NCI-H1092 treated with DMSO at 0.1 percent for 48 hours (cell line): ENCODE measurements at regions not wholly inside any gene's neighbourhood (a gene's known extent, or its start where the extent isn't known, plus 50 kb on each side); places are given as distances from the start of the nearest gene placed in this dataset.
A peak's percentile ranks its signal among the peaks of the same experiment; 100 is the strongest.
"Not testable (repeated sequence)": the region's sequence is repeated elsewhere in the genome, so short reads cannot be mapped to it uniquely, and the experiment has no call there.

Source experiments
- DNase-seq: peaks from one replicate; lab custom pipeline; 2025; lab: John Stamatoyannopoulos, UW

DNA sequence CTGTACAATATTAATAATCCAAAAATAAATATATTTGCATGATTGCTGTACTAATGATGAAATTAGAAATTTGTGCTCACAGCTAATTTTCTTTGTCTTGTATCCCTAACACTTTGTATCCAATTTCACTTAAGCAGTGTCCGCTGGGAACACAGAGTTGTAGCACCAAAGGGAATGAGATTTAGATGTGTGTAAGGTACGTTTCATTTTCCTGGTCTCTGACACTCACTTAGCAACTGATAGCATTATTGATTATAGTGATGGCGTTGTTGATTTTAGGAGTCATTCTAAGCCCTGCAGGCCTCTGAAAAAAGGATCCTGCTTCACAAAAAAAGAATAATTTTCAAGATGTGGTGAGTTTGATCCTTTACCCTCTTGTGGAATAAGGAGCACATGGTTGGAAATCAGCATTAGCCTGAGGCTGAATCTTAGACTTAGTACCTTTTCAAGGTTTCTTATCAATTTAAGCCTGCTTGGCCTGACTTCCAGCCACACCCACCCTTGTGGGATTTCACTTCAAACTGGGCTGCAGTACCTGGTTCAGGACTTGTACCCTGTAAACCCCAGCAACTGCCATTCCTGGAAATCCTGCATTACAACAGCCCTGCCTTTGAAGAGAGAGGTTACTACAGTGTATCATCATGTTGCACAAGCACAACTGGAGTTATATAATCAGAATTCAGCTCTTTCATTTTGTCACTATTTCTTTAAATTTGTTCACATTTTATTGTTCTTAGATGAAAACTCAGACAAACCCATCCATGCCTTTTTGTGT is 116.2 kb downstream of the RND3 start:
- no peak for DNase-seq

DNA sequence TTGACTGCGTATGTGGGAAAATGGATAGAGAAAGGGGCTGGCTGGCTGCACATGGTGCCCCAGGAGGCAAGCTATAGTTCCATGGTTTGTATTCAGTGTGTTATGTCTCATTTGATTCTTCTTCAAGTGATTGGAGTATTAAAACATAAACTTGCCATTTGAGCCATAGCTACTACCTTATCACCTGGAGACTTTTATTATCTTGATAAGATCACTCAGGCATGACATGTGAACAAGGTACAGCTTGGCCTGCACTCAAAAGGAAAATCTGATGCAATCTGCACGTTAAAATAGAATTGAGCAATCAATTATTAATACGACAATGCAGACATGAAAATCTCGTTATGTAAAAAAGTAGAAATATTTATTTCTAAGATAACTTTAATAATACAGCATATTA is 116.9 kb downstream of the RND3 start:
- no peak for DNase-seq

DNA sequence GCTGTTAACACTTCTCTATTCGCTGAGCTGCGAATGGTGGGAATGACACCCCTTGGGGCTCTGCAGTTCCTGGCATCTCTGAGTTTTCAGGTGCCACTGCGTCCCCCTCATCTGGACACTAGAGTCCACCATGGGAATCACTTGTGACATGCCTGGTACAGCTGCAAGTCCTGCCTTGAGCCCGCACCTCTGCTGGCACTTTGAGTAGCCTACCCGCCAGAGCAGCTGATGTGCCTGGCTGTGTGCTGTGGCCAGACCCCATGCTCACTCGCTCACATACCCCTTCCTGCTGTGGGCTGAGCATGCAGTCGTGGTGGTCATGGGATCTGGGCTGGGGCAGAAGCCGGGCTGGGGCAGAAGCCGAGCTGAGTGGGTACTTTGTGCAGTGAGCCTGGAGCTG is 117.6 kb downstream of the RND3 start:
- no peak for DNase-seq

DNA sequence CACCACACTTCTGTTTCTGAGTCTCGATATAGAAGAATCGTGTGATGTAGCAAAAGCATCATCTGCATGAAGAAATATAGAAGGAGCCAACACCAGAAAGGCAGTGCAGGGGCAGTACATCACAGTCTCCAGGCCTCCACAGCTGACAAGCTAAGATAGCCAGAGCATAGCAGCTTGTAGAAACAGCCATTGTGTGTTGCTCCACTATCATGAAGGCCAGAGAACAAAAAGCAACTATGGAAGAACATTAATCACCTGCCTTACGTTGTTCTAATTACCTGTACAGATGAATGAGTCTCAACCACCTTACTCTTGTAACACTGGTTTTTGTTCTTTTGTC is 129.0 kb downstream of the RND3 start:
- no peak for DNase-seq

GRCh38 chr2:150357770-150358467 is 129.5 kb downstream of the RND3 start:
- DNase-seq: no peak

GRCh38 chr2:150355440-150355839 is 132.0 kb downstream of the RND3 start:
- DNase-seq: no peak

DNA sequence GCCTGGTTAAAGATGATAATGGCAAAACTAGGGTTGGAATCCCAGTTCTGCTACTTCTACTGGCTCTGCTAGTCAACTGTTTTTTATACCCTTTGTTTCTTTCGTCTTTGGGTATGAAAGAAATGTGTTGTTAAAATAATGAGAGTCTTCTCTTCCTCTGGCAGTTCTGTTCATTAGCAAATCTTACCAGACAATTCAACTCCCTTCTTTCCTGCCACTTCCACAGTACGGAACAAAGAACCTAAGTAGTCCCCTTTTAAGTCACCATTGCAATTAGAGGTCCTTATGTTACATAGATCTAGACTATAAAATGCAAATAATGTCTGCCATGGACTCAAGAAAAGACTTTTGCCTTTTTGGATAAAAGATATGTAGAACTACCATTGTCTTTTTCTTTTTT is 134.1 kb downstream of the RND3 start:
- DNase-seq: no peak

GRCh38 chr2:150351922-150352321 is 135.5 kb downstream of the RND3 start:
- DNase-seq: no peak

GRCh38 chr2:150350500-150350899 is 137.0 kb downstream of the RND3 start:
- no peak for DNase-seq

- DNase-seq: no peak
Observed at GRCh38 chr2:150346806-150347205, 140.7 kb downstream of the RND3 start.

GRCh38 chr2:150341982-150342680 is 145.3 kb downstream of the RND3 start:
- no peak for DNase-seq

DNA sequence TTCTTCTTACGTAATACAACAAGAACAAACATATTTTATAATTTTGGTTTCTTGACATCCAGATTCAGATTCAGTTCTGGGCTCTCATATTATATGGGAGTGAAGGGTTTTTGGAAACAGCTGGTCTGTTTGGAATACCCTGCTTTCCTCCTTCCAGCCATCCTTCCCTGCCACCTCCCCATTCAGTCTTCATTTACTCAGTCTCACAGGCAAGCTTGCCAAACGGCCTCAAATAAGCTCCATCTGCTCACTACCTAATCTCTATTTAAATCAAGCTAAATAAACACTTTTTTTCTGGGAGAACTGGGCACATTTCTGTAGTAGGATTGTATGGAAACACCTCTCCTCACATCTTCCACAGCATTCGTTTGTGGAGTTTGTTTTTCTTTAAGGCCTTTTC is 147.5 kb downstream of the RND3 start:
- peak; percentile 40 for DNase-seq

- no peak for DNase-seq
Observed at GRCh38 chr2:150339282-150339681, 148.2 kb downstream of the RND3 start.

- DNase-seq: no peak
Observed at GRCh38 chr2:150335596-150335995, 151.9 kb downstream of the RND3 start.

GRCh38 chr2:150332383-150332782 is 155.1 kb downstream of the RND3 start:
- no peak for DNase-seq

DNA sequence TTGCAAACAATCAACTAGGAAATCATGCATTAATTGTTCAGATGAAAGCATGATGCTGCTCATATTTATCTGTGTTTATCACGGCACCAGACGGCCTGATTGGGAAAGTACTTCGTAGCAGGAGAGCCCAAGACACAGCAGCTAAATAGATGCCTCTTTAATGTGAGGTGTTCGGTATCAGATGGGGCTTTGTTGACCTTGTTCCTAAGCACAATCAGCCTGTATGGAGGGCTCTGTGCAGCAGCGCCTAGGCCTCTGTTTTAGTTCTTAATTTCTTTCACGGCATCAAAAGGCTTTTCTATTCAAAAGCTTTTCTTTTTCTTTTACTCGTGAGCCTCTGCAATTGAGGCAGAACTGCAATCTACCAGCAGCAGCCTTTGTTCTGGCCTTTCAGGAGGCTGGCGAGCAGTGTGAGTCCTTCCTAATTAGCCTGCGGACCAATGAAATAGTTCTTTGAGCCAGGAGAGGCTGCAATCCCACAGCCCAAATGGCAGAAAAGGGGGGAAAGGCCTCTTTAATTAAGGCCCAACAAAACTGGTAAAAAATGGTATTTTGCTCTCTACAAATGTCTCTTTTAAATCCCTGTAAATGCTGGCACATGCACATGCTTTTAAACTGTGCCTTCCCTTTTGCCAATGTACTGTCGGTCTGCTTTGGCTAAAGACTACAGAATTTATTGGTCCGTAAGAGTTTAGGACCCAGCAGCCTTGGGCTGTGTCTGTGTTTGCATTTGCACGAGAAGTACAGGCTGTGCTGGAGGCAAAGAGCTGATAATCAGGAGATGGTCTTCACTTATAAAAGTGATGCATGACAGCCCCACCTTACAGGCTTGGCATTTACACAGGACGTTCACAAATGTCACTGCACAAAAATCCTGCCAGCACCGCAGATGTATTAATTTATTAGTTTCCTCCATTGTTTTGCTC is 159.6 kb downstream of the RND3 start:
- peak; percentile 81 for DNase-seq

DNA sequence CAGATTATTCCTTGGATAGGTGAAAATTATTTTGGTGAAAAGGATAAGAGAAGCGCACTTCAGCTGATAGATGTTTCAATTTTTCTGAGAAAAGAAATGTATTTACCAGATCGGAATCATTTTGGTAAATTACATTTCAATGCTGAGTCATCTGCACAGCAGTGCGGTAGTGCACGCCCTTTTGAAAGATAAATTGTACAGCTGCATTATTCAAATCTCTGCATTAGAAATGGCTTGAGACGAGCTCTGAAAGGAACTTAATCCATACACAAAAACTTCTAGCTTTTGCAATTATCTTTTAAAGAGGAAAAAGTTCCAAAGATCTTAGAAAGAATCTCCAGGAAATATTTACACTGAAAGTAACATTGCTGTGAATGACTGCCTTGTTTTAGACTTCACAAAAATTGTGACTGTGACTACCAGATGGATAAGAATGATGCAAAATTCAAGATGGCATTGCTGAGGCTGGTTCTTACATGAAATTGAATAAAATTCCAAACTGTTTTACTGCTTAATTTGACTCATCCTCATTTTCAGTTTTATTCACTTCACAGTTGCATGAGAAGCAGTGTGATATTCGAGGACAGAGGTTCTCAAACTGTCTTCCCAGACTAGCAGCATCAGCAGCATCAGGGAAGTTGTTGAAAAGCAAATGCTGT is 161.7 kb downstream of the RND3 start:
- no peak for DNase-seq

- DNase-seq: not testable (repeated sequence)
Observed at GRCh38 chr2:150323071-150323470, 164.4 kb downstream of the RND3 start.

GRCh38 chr2:150320608-150321007 is 166.9 kb downstream of the RND3 start:
- DNase-seq: no peak

DNA sequence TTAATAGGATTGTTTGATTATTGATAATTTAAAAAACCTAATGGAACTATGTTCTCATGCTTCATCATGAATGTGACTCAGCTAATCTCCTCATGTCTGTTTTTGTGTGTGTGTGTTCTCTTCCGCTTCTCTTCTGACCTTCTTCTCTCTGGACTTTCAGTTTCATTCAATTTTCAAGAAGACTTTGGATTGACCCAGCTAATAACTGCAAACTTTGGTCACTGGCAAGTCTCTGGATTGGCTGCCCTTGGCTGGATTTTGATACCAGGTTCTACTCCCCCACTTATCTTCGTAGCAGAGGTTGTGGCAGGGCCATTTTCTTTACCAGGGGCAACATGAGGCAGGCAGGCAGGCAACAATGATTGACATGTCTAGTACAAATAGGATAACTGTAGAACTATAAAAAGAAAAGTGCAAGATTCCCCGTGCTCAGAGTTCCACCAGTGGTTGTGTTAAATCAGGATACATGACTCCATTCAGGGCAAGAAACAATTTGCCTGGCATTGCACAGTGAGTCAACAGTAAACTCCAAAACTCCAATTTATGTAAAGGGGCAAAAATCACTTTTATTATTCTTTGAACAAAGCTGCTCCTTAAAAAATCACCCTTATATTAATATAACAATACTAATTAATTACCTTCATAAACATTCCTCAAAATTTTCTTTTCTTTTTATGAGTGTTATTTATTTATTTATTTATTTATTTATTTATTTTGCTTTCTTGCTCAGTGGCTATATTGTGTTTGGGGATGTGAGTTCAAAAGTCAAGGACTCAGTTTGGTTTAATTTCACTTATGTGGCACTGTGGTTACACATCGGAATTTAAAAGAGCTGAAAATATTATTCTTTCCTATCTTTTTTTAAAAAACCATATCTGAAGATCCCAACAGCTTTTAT is 167.6 kb downstream of the RND3 start:
- DNase-seq: no peak
